ENCODE measurements at regions not wholly inside any gene's neighbourhood (a gene's known extent, or its start where the extent isn't known, plus 50 kb on each side); places are given as distances from the start of the nearest gene placed in this dataset.

DNA sequence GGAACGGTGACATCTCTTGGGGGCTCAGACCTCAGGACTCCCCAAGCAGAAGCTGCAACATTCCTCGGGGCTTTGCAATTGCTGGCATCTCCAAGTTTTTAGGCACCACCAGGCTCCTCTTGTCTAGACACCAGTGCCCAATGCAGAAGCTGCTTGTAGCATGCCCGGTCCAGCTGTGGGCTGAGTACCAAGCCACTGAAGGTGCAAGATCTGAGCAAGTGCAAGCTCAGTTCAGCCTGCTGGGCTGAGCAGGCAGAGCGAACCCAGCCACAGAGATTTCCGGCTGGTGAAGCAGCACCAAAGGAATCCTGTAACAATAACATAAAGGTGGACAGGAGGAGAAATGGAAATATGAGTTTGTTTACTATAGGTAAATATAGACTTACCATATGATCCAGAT lies 995.4 kb upstream of the B3GALT2 start:
- TF ChIP-seq NBN (IDR thresholded peaks at IDR 0.05) (no peak), ZNF207 (IDR thresholded peaks at IDR 0.05; ENCODE audit: borderline replicate concordance) (no peak), BACH1 (IDR thresholded peaks at IDR 0.05; ENCODE audit: borderline replicate concordance) (no peak), CBX5 (IDR thresholded peaks at IDR 0.05; ENCODE audit: low read depth) (no peak), MTA2 (IDR thresholded peaks at IDR 0.05; ENCODE audit: low read depth) (no peak), POLR2A (IDR thresholded peaks at IDR 0.05; ENCODE audit: low read depth, low read length) (no peak), JUNB (IDR thresholded peaks at IDR 0.05) (no peak)
- TF ChIP-seq, protein P1, sequence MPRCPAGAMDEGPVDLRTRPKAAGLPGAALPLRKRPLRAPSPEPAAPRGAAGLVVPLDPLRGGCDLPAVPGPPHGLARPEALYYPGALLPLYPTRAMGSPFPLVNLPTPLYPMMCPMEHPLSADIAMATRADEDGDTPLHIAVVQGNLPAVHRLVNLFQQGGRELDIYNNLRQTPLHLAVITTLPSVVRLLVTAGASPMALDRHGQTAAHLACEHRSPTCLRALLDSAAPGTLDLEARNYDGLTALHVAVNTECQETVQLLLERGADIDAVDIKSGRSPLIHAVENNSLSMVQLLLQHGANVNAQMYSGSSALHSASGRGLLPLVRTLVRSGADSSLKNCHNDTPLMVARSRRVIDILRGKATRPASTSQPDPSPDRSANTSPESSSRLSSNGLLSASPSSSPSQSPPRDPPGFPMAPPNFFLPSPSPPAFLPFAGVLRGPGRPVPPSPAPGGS (IDR thresholded peaks at IDR 0.05; ENCODE audit: borderline replicate concordance, insufficient read depth, low read depth, low read length, poor library complexity, severe bottlenecking): no peak
- TF ChIP-seq, protein P2, sequence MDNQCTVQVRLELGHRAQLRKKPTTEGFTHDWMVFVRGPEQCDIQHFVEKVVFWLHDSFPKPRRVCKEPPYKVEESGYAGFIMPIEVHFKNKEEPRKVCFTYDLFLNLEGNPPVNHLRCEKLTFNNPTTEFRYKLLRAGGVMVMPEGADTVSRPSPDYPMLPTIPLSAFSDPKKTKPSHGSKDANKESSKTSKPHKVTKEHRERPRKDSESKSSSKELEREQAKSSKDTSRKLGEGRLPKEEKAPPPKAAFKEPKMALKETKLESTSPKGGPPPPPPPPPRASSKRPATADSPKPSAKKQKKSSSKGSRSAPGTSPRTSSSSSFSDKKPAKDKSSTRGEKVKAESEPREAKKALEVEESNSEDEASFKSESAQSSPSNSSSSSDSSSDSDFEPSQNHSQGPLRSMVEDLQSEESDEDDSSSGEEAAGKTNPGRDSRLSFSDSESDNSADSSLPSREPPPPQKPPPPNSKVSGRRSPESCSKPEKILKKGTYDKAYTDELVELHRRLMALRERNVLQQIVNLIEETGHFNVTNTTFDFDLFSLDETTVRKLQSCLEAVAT (IDR thresholded peaks at IDR 0.05): no peak
- ATAC-seq (no peak), DNase-seq (ENCODE audit: low read depth, low spot score) (no peak), FAIRE-seq (no peak)
- BruUV-seq (replicated peaks): no TSS peak
- no peak overlapping the region for H2AFZ ChIP-seq (ENCODE audit: control insufficient read depth, low read depth, low read length)
- SMC1A ChIA-PET (ENCODE audit: uncharacterized antibody, unreplicated experiment): no interaction called here
- RAD21 ChIA-PET (ENCODE audit: unreplicated experiment): no interaction called here
- no peak overlapping the region for H3K9ac ChIP-seq (ENCODE audit: control insufficient read depth, insufficient read depth, low read length)
- CTCF ChIA-PET: no interaction called here
- intact Hi-C loops (cut with micrococcal nuclease; ENCODE audit: unreplicated experiment) (no loop called here), in situ Hi-C loops (cut with MboI) (no loop called here)
- no peaks in the 10 kb centered on the region for H3K4me1 ChIP-seq (ENCODE audit: control insufficient read depth, insufficient read depth, low read length)
- H3K9me3 ChIP-seq (replicated peaks; ENCODE audit: control insufficient read depth, insufficient read depth, low read length): no peaks in the 10 kb centered on the region
- no peaks in the 10 kb centered on the region for H4K20me1 ChIP-seq (ENCODE audit: control insufficient read depth, insufficient read depth)
- no peaks in the 10 kb centered on the region for H3K79me2 ChIP-seq (ENCODE audit: control insufficient read depth, insufficient read depth, low read length)
- WGBS (ENCODE audit: insufficient coverage, insufficient replicate concordance, low lambda C conversion rate, missing lambda C conversion rate): 15% methylated on average over 5 of the region's 5 CpGs
- no peaks in the 10 kb centered on the region for H3K36me3 ChIP-seq (ENCODE audit: control insufficient read depth in 2 of 2, insufficient read depth in 2 of 2, low read length in 1 of 2)
- no peak overlapping the region for H3K4me3 ChIP-seq
- no peak overlapping the region for H3K4me2 ChIP-seq (ENCODE audit: control insufficient read depth, insufficient read depth)
- POLR2A ChIA-PET: no interaction called here
- H3K27me3 ChIP-seq (replicated peaks in 1 of 2; ENCODE audit: control insufficient read depth in 2 of 2, insufficient read depth in 2 of 2, low read length in 1 of 2): no peaks in the 10 kb centered on the region
- H3K27ac ChIP-seq (ENCODE audit: control insufficient read depth, insufficient read depth): no peak overlapping the region
